ENCODE measurements at regions not wholly inside any gene's neighbourhood (a gene's known extent, or its start where the extent isn't known, plus 50 kb on each side); places are given as distances from the start of the nearest gene placed in this dataset.

DNA sequence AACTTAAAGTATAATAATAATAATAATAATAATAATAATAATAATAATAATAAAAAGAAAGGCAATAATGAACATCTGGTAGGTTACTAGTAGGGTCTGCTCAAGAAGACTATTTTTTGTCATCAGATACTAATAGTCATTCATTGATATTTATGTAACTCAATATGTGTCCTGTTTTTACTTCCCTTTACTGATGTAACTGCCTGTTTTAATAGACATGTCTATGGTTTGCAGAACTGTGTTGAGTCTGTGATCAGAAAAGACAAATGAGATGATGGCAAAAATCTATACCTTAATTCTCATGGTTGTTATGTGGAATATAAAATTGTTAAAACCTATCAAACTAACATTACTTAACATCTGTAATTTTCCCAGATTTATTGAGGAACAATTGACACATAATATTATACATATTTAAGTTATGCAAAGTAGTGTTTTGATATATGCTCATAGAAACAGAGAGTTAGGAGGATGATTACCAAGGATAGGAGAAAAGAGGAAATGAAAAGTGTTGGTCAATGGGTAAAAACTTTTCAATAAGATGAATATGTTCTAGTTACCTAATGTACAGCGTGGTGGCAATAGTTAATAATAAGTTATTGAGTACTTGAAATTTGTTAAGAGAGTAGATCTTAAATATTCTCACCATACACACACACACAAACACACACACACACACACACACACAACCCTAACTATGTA lies 699.4 kb downstream of the ZPLD1 start:
- H3K27ac ChIP-seq (ENCODE audit: low read length): no peak overlapping the region
- H3K4me2 ChIP-seq (ENCODE audit: low read length): no peak overlapping the region
- H3K9me3 ChIP-seq (ENCODE audit: low read length): no peaks in the 10 kb centered on the region
- no peaks in the 10 kb centered on the region for H3K36me3 ChIP-seq (ENCODE audit: insufficient read depth, low read length)
- H3K9me2 ChIP-seq (ENCODE audit: insufficient read depth, low read length): no peaks in the 10 kb centered on the region
- no peaks in the 10 kb centered on the region for H3F3A ChIP-seq (ENCODE audit: insufficient read depth, low read length, poor library complexity, severe bottlenecking)
- H3K79me2 ChIP-seq (replicated peaks; ENCODE audit: insufficient read depth, low read length): no peaks in the 10 kb centered on the region
- no peaks in the 10 kb centered on the region for H3K27me3 ChIP-seq (ENCODE audit: insufficient read depth, low read depth, low read length)
- H2AFZ ChIP-seq (ENCODE audit: low read depth, low read length): no peak overlapping the region
- H3K4me3 ChIP-seq (ENCODE audit: low read length): no peak overlapping the region
- no peak for TF ChIP-seq RAD21 (conservative IDR thresholded peaks at IDR 0.05)
- no peak for TF ChIP-seq MXI1 (conservative IDR thresholded peaks at IDR 0.05; ENCODE audit: poor library complexity, severe bottlenecking)
- TF ChIP-seq EP300 (conservative IDR thresholded peaks at IDR 0.05; ENCODE audit: poor library complexity, severe bottlenecking): no peak
- no peak for TF ChIP-seq EZH2 (IDR thresholded peaks at IDR 0.05; ENCODE audit: borderline replicate concordance, insufficient read depth, low read length, poor library complexity, severe bottlenecking)
- TF ChIP-seq, protein P1, sequence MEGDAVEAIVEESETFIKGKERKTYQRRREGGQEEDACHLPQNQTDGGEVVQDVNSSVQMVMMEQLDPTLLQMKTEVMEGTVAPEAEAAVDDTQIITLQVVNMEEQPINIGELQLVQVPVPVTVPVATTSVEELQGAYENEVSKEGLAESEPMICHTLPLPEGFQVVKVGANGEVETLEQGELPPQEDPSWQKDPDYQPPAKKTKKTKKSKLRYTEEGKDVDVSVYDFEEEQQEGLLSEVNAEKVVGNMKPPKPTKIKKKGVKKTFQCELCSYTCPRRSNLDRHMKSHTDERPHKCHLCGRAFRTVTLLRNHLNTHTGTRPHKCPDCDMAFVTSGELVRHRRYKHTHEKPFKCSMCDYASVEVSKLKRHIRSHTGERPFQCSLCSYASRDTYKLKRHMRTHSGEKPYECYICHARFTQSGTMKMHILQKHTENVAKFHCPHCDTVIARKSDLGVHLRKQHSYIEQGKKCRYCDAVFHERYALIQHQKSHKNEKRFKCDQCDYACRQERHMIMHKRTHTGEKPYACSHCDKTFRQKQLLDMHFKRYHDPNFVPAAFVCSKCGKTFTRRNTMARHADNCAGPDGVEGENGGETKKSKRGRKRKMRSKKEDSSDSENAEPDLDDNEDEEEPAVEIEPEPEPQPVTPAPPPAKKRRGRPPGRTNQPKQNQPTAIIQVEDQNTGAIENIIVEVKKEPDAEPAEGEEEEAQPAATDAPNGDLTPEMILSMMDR (IDR thresholded peaks at IDR 0.05; ENCODE audit: poor library complexity, severe bottlenecking): no peak
- TF ChIP-seq POLR2AphosphoS5 (IDR thresholded peaks at IDR 0.05): no peak
- TF ChIP-seq, protein P2, sequence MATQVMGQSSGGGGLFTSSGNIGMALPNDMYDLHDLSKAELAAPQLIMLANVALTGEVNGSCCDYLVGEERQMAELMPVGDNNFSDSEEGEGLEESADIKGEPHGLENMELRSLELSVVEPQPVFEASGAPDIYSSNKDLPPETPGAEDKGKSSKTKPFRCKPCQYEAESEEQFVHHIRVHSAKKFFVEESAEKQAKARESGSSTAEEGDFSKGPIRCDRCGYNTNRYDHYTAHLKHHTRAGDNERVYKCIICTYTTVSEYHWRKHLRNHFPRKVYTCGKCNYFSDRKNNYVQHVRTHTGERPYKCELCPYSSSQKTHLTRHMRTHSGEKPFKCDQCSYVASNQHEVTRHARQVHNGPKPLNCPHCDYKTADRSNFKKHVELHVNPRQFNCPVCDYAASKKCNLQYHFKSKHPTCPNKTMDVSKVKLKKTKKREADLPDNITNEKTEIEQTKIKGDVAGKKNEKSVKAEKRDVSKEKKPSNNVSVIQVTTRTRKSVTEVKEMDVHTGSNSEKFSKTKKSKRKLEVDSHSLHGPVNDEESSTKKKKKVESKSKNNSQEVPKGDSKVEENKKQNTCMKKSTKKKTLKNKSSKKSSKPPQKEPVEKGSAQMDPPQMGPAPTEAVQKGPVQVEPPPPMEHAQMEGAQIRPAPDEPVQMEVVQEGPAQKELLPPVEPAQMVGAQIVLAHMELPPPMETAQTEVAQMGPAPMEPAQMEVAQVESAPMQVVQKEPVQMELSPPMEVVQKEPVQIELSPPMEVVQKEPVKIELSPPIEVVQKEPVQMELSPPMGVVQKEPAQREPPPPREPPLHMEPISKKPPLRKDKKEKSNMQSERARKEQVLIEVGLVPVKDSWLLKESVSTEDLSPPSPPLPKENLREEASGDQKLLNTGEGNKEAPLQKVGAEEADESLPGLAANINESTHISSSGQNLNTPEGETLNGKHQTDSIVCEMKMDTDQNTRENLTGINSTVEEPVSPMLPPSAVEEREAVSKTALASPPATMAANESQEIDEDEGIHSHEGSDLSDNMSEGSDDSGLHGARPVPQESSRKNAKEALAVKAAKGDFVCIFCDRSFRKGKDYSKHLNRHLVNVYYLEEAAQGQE (IDR thresholded peaks at IDR 0.05; ENCODE audit: borderline replicate concordance): no peak
- TF ChIP-seq TAF1 (IDR thresholded peaks at IDR 0.05; ENCODE audit: low read depth): no peak
- no peak for TF ChIP-seq SMC3 (conservative IDR thresholded peaks at IDR 0.05; ENCODE audit: poor library complexity)
- no peak overlapping the region for H3K9ac ChIP-seq (ENCODE audit: low read length)
- H4K20me1 ChIP-seq (ENCODE audit: insufficient read depth): no peaks in the 10 kb centered on the region

DNA sequence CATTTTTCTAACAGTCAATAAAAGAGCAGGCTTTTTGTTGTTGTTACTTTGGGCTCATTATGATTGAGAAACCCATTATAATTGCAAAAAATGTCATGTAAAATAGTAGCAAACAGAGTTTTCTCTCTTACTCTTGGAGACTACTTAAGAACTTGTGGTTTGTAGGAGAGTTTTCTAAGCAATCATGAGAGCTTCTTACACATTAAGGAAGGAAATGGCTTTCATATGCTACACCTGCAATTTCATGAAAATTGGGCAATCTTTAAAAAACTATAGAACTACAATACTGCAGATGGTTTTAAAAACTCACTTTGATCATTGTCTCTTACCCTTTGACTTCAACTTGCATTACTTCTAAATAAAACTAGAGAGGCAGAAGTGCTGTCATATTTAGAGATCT lies 701.8 kb downstream of the ZPLD1 start:
- Histone ChIP-seq H3K27ac (ENCODE audit: low read length) (no peak overlapping the region), H3K27me3 (ENCODE audit: insufficient read depth, low read depth, low read length) (no peaks in the 10 kb centered on the region), H3K4me2 (ENCODE audit: low read length) (no peak overlapping the region), H2AFZ (ENCODE audit: low read depth, low read length) (no peak overlapping the region), H3K4me3 (ENCODE audit: low read length) (no peak overlapping the region), H3K9me3 (ENCODE audit: low read length) (no peaks in the 10 kb centered on the region), H4K20me1 (ENCODE audit: insufficient read depth) (no peaks in the 10 kb centered on the region), H3K36me3 (ENCODE audit: insufficient read depth, low read length) (no peaks in the 10 kb centered on the region), H3K9ac (ENCODE audit: low read length) (no peak overlapping the region), H3K9me2 (ENCODE audit: insufficient read depth, low read length) (no peaks in the 10 kb centered on the region), H3K79me2 (replicated peaks; ENCODE audit: insufficient read depth, low read length) (no peaks in the 10 kb centered on the region), H3F3A (ENCODE audit: insufficient read depth, low read length, poor library complexity, severe bottlenecking) (no peaks in the 10 kb centered on the region)
- TF ChIP-seq POLR2AphosphoS5 (IDR thresholded peaks at IDR 0.05) (no peak), MXI1 (conservative IDR thresholded peaks at IDR 0.05; ENCODE audit: poor library complexity, severe bottlenecking) (no peak), SMC3 (conservative IDR thresholded peaks at IDR 0.05; ENCODE audit: poor library complexity) (no peak), TAF1 (IDR thresholded peaks at IDR 0.05; ENCODE audit: low read depth) (no peak), EP300 (conservative IDR thresholded peaks at IDR 0.05; ENCODE audit: poor library complexity, severe bottlenecking) (no peak), EZH2 (IDR thresholded peaks at IDR 0.05; ENCODE audit: borderline replicate concordance, insufficient read depth, low read length, poor library complexity, severe bottlenecking) (no peak), RAD21 (conservative IDR thresholded peaks at IDR 0.05) (no peak)
- TF ChIP-seq, protein P1 (IDR thresholded peaks at IDR 0.05; ENCODE audit: poor library complexity, severe bottlenecking): no peak
- TF ChIP-seq, protein P2 (IDR thresholded peaks at IDR 0.05; ENCODE audit: borderline replicate concordance): no peak
